GM23338 (cell line): ENCODE measurements at regions not wholly inside any gene's neighbourhood (a gene's known extent, or its start where the extent isn't known, plus 50 kb on each side); places are given as distances from the start of the nearest gene placed in this dataset.

ENCODE experiments used
- ATAC-seq: fragments of 200-7000 bp; cut with Tn5 transposase; 3 replicates; pipeline ENCODE4 v1.9.1; 2020
- DNase-seq: peaks from one replicate; pipeline ENCODE4 v3.0.0-alpha.2; 2015; ENCODE audit warnings: low spot score
- H2AFZ ChIP-seq: fragments of 200-600 bp; sonication (generic); 2 replicates; pipeline ENCODE4 v1.8.0; 2016; ENCODE audit warnings: antibody characterized with exemption, mild to moderate bottlenecking, moderate library complexity
- H3F3A ChIP-seq: fragments of 200-600 bp; sonication (generic); replicated peaks from 2 replicates; pipeline ENCODE4 v1.8.0; 2017; ENCODE audit warnings: antibody characterized with exemption, mixed run types, low read depth
- H3K27ac ChIP-seq: fragments of 200-600 bp; sonication (generic); 2 replicates; pipeline ENCODE4 v1.6.1; 2016; ENCODE audit warnings: low read depth
- H3K27me3 ChIP-seq: fragments of 200-600 bp; sonication (generic); 2 replicates; pipeline ENCODE4 v1.8.0; 2016; ENCODE audit warnings: mild to moderate bottlenecking, mixed run types, moderate library complexity; ENCODE audit not compliant: insufficient read depth
- H3K36me3 ChIP-seq: fragments of 200-600 bp; sonication (generic); 2 replicates; pipeline ENCODE4 v1.8.0; 2016; ENCODE audit warnings: mild to moderate bottlenecking; ENCODE audit not compliant: insufficient read depth
- H3K4me1 ChIP-seq: fragments of 200-600 bp; sonication (generic); 2 replicates; pipeline ENCODE4 v1.8.0; 2016; ENCODE audit warnings: mild to moderate bottlenecking, moderate library complexity; ENCODE audit not compliant: insufficient read depth
- H3K4me2 ChIP-seq: fragments of 200-600 bp; sonication (generic); 2 replicates; pipeline ENCODE4 v1.7.1; 2017; ENCODE audit warnings: mixed run types
- H3K4me3 ChIP-seq: fragments of 200-600 bp; sonication (generic); 2 replicates; pipeline ENCODE4 v1.6.1; 2016; ENCODE audit warnings: mixed run types
- H3K79me2 ChIP-seq: fragments of 200-600 bp; sonication (generic); replicated peaks from 2 replicates; pipeline ENCODE4 v1.8.0; 2017; ENCODE audit warnings: mild to moderate bottlenecking; ENCODE audit not compliant: insufficient read depth
- H3K9me2 ChIP-seq: fragments of 200-600 bp; sonication (generic); 2 replicates; pipeline ENCODE4 v1.8.0; 2017; ENCODE audit not compliant: insufficient read depth
- H4K20me1 ChIP-seq: fragments of 200-600 bp; sonication (generic); replicated peaks from 2 replicates; pipeline ENCODE4 v1.8.0; 2017; ENCODE audit warnings: mild to moderate bottlenecking; ENCODE audit not compliant: insufficient read depth
- H3K27ac Mint-ChIP-seq: 2 replicates; pipeline ENCODE4 v1.8.0; 2020; ENCODE audit warnings: inconsistent platforms, mild to moderate bottlenecking, moderate library complexity, mixed read lengths
- H3K27me3 Mint-ChIP-seq: 3 replicates; pipeline ENCODE4 v1.8.0; 2022; ENCODE audit warnings: low read depth, mild to moderate bottlenecking, moderate library complexity, mixed read lengths, inconsistent platforms; ENCODE audit not compliant: insufficient read depth, poor library complexity
- H3K36me3 Mint-ChIP-seq: 3 replicates; pipeline ENCODE4 v1.8.0; 2021; ENCODE audit warnings: low read depth, mild to moderate bottlenecking, inconsistent platforms, moderate library complexity, mixed read lengths
- H3K4me1 Mint-ChIP-seq: 3 replicates; pipeline ENCODE4 v1.8.0; 2020; ENCODE audit warnings: mild to moderate bottlenecking, inconsistent platforms, mixed read lengths
- H3K4me3 Mint-ChIP-seq: 3 replicates; pipeline ENCODE4 v1.8.0; 2021; ENCODE audit warnings: moderate library complexity, mild to moderate bottlenecking, inconsistent platforms, mixed read lengths
- H3K9me3 Mint-ChIP-seq: 3 replicates; pipeline ENCODE4 v1.8.0; 2020; ENCODE audit warnings: moderate library complexity, mild to moderate bottlenecking, inconsistent platforms, mixed read lengths
- ETS1 ChIP-seq: IDR thresholded peaks from 2 replicates; pipeline ENCODE4 v1.6.1; 2016; ENCODE audit warnings: antibody characterized with exemption
- POLR2AphosphoS5 ChIP-seq: IDR thresholded peaks from 2 replicates; pipeline ENCODE4 v1.6.1; 2016; ENCODE audit warnings: antibody characterized with exemption, low read depth
- REST ChIP-seq: IDR thresholded peaks from one replicate; pipeline ENCODE4 v1.6.1; 2018; ENCODE audit warnings: antibody characterized with exemption; ENCODE audit not compliant: unreplicated experiment
- STAT1 ChIP-seq: IDR thresholded peaks from one replicate; pipeline ENCODE4 v1.6.1; 2016; ENCODE audit warnings: antibody characterized with exemption; ENCODE audit not compliant: unreplicated experiment
- ZNF331 ChIP-seq: fragments of 250-450 bp; sonication (Bioruptor Pico); IDR thresholded peaks from 2 replicates; pipeline ENCODE4 v1.5.0; 2020; ENCODE audit warnings: low read depth, mild to moderate bottlenecking, moderate library complexity

- H3K27ac ChIP-seq, result no peak overlapping the region
Observed at GRCh38 chr1:98181036-98181764, 260.4 kb upstream of the DPYD start.

More at GRCh38 chr1:98181036-98181764, 260.4 kb upstream of the DPYD start:
- H3F3A ChIP-seq, result no peaks in the 10 kb centered on the region
- no peaks in the 10 kb centered on the region for H3K4me1 Mint-ChIP-seq
- ATAC-seq (no peak), DNase-seq (no peak)
- H3K4me1 ChIP-seq, result no peaks in the 10 kb centered on the region
- no peaks in the 10 kb centered on the region; the same call in 1 of the 2 replicates for H3K9me2 ChIP-seq
- H3K9me3 Mint-ChIP-seq, result no peaks in the 10 kb centered on the region
- no peak overlapping the region for H3K4me3 ChIP-seq
- H2AFZ ChIP-seq, result no peak overlapping the region
- no peaks in the 10 kb centered on the region for H3K36me3 ChIP-seq
- no peaks in the 10 kb centered on the region for H3K27me3 ChIP-seq
- H3K36me3 Mint-ChIP-seq, result no peaks in the 10 kb centered on the region
- H4K20me1 ChIP-seq, result no peaks in the 10 kb centered on the region
- no peak overlapping the region for H3K4me3 Mint-ChIP-seq
- no peaks in the 10 kb centered on the region for H3K79me2 ChIP-seq
- H3K4me2 ChIP-seq, result no peak overlapping the region
- no peaks in the 10 kb centered on the region for H3K27me3 Mint-ChIP-seq
- TF ChIP-seq ZNF331 (CRISPR knock-in tag), result no peak
- TF ChIP-seq REST, result no peak
- no peak for TF ChIP-seq POLR2AphosphoS5
- TF ChIP-seq ETS1, result no peak
- TF ChIP-seq STAT1, result no peak
- H3K27ac Mint-ChIP-seq, result no peak overlapping the region
